ENCODE measurements at regions not wholly inside any gene's neighbourhood (a gene's known extent, or its start where the extent isn't known, plus 50 kb on each side); places are given as distances from the start of the nearest gene placed in this dataset.
"Not testable (repeated sequence)": the region's sequence is repeated elsewhere in the genome, so short reads cannot be mapped to it uniquely, and the experiment has no call there.

- DNase-seq (ENCODE audit: low read depth in 4 of 4, low spot score in 3 of 4): no peak
Measured at GRCh38 chr22:26912655-26913345, 255.4 kb downstream of the MIAT start.

DNA sequence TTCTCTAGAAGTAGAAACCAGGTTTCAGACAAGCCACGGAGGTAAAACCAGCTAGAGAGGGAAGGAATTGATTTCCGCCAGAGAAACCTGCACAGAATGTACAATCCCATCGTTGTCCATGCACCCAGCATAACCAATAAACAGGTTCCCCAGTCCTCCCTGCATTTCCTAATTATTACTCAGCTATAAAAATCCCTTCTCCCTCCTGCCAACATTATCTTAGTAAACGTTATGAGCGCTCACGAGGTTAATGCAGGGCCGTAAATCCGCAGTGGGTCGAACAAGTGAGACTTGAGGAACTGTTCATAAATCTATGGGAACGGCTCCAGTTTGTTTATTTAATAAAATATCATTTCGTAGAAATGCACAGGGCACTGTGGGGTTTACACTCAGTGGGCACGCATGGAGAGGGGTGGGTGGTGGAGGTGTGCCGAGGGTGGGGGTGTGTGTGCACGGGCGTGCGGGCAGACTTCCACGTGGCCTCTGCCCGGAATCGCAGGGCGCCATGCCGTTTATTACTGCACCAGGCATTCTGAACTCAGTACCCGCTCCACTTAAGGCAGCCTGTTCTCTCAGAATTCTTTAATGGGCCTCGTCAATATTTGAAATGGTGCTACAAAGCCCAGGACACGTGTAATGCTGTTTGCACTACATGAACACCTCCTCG, 257.3 kb downstream of the MIAT start:
- DNase-seq (ENCODE audit: low read depth in 4 of 4, low spot score in 3 of 4): no peak

- no peak for DNase-seq (ENCODE audit: low read depth in 4 of 4, low spot score in 3 of 4)
Measured at GRCh38 chr22:26916236-26916635, 258.8 kb downstream of the MIAT start.

DNA sequence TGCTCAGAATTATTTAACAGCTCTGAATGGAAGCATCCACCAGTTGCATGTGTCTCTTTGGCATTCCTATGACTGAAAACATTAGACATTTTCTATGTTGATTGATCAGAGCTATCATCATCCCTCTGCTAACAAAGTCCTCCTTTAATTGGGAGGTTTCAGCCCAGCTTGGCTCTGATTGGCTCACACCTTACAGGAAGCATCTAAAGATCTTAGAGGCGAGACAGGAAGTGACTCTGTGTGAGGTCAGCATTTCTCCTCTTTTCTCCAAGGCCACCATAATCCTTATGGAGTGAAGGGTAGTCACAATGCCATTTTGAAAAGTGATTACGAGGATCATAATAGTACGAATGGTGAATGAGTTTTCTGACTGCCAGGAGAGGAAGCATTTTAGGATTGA, 260.8 kb downstream of the MIAT start:
- no peak for DNase-seq (ENCODE audit: low read depth in 4 of 4, low spot score in 3 of 4)

GRCh38 chr22:26921726-26922125, 264.3 kb downstream of the MIAT start:
- DNase-seq (ENCODE audit: low read depth in 4 of 4, low spot score in 3 of 4): no peak

DNA sequence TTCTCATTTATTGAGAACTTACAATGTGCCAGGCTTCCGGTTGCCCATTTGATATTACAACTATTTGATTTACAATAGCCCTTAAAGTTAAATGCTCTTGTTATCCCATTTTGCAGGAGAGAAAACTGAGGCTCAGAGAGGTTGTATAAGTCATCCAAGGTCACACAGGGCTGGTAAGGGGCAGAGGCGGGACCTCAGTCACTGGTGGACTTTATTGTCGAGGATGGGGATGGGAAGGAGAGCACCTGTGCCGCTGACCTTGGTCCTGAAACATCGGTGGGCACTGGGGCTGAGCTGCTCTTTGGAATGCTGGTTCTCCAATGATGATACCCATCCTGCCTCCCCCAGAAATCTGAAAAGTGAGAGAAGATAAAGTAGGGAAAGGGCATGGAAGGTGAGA, 265.4 kb downstream of the MIAT start:
- DNase-seq (ENCODE audit: low read depth in 4 of 4, low spot score in 3 of 4): peak in 1 of 4 donors; percentile 40

DNA sequence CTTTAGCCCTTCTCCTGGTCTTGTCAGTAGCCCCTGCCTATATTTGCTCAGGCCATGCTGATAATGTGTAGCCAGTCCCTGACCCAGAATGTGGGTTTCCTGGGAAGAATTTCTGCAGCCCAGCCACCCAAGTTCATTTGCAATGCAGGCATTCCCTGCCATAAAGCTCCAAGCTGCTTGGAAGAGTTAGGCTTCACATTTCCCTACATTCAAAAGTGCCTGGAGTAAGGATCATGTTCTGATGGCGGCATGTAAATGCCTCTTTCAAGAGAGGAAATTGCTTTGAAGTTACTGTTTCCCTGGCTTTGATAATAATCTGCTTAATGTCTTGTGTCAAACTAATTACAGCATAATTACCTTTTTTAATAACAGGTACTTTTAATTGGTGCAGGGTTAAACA, 266.1 kb downstream of the MIAT start:
- DNase-seq (ENCODE audit: low read depth in 4 of 4, low spot score in 3 of 4): no peak

DNA sequence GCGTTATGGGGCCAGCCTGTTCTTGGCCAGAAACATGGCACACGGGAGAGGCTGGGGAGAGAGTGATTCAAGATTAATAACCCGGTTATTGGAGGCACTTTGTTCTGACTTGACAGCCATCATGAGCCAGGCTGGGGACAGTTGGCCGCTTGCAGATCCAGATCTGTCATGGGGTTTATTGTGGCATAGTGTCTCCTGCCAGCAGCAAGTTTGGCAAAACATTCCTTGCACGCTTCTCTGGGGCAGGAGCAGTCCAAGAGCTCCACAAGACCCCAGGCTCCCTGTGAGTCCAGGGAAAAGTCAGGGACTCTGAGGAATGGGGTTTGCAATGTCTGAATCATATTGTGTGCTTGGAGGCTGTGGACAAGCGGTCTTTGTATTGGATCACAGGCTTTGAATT, 270.4 kb downstream of the MIAT start:
- DNase-seq (ENCODE audit: low read depth in 4 of 4, low spot score in 3 of 4): no peak

DNA sequence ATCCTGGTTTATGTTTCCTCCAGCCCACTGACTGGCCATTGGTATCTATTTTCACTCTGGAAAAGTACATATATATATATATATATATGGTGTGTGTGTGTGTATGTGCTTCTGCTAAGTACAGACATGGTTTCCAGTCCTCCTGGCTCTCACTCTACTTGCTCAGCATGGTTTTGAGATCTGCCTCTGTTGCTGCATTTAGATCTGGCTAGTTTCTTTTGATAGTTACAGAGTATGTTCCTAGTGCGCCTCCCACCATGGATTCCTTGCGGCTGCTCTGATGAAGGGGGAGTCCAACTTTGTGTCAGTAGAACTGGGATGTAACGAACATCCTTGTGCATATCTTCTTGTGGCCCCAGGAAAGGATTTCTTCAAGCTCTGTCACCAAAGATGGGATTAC, 274.1 kb downstream of the MIAT start:
- DNase-seq (ENCODE audit: low read depth in 4 of 4, low spot score in 3 of 4): no peak

DNA sequence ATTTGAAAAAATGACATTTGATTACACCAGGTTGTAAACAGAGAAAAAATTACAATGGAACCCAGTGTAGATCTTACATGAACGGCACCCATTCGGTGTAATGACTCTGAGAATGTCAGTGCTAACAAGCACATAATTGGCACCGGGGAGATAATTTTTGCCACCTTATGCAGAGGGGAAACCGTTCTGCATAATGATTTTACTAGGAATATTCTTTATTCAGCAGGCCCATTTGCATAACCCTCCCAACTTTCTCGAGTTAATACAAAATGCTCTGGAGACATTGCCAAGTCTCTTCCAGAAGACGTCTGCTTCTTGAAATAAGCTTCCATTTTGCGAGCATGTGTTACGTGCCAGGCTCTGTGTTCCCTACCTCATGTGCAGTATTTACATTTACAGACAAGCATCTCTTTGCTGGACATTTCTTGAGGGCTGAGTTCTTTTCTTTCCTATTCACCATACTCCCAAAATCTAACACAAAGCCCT, 275.8 kb downstream of the MIAT start:
- DNase-seq (ENCODE audit: low read depth in 4 of 4, low spot score in 3 of 4): no peak

DNA sequence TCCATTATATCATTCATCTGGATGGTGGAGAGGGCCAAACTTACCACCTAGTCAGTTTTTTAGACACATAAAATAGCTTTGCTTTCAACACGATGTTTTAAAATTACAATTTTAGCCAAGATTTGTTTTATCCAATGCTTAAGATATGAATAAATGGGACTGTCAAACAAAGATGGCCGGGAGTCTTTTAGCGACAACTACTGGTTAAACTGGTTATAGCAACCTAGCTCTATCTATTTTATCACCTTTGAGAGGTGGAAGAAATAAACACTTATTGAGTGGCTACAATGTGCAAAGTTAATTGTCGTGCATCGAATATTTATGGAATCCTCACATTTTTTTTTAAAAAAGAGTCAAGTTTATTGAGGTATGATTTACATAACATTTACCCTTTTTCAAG, 279.8 kb downstream of the MIAT start:
- no peak for DNase-seq (ENCODE audit: low read depth in 4 of 4, low spot score in 3 of 4)

DNA sequence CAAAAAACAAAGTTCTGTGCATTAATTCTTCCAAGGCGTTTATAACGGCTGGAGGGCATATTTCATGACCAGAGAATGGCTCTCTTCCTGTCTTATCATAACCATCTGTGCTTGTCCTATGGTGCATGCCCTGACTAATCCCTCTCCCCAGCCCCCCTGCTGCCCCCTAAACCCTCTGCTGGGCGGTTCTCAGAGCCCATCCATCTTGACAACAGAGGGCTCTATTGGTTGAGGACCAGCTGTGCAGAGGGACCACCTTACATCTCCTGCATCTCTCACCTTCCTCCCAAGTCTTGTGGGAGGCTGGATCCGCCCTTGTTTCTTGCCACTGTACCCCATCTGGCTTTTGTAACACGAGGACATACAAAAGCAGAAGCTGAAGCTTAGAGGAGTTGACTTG, 282.1 kb downstream of the MIAT start:
- no peak for DNase-seq (ENCODE audit: low read depth in 4 of 4, low spot score in 3 of 4)

GRCh38 chr22:26941896-26942636, 284.7 kb downstream of the MIAT start:
- no peak for DNase-seq (ENCODE audit: low read depth in 4 of 4, low spot score in 3 of 4)

DNA sequence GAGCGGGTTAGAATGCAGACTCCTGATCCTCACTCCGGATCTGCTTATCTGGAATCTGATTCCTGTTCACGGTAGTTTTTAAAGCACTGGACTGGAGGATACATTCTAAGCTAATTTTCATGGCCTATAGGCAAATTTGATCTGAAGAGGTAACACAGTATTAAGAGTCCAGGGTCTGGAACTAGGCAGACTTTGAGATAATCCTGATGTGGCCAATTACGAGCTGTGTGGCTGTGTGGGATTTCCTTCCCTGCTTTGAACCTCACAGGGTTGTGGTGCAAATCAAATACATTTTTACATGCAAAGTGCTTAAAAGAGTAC, 285.2 kb downstream of the MIAT start:
- DNase-seq (ENCODE audit: low read depth in 4 of 4, low spot score in 3 of 4): no peak

DNA sequence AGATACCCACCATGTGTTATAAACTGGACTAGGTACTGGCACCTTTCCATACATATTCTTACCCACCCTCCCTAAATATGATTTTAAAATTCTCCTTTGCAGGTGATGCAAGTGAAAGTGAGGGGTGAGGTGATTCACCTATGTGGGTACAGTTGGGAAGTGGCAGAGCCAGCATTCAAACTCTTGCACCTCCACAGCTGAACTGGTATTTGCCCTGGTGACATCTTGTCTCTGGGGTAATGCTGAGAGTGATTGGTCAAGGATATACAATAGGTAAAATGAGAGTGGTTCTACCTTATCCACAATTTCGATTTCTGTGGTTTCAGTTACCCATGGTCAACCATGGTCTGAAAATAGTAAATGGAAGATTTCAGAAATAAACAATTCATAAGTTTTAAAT, 288.2 kb downstream of the MIAT start:
- no peak for DNase-seq (ENCODE audit: low read depth in 4 of 4, low spot score in 3 of 4)

DNA sequence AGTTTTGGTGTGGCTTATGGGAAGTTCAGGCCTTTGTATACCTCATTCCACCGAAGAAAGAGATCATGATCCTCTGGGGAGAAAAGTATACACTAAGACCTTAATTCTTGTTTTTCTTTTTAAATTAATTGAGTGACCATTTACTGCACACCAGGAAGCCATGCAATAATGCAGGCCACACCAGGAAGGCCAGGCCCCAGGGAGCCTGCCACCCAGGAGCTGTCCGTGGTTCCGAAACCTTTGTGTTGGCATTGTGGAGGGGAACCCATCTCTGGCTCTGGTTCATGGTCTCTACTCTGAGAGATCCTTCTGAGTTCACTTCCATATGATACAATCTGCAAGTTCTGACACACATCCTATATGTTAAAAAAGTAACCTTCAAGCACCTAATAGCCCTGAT, 291.8 kb downstream of the MIAT start:
- DNase-seq (ENCODE audit: low read depth in 4 of 4, low spot score in 3 of 4): peak in 2 of 4 donors; percentile 30 to 34

GRCh38 chr22:26951139-26951538, 293.8 kb downstream of the MIAT start:
- DNase-seq (ENCODE audit: low read depth in 4 of 4, low spot score in 3 of 4): not testable (repeated sequence)

DNA sequence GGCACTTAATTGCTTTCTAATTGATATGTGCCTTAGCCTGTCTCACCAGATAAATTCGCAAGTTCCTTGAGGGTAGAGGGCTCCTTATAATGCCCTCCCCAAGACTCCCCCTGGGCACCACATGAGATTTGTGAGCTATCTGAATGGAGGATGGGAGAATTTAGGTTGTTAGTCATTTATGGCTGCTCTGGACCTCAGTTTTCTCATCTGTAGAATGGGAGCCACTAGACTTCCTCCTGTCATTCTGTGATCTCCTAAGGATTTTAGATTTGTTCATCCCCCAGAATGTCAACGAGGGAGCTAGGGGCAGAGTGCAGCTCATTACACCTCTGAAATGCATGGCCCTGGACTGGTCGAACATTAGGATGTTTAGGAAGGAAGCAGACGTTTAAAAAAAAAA, 294.6 kb downstream of the MIAT start:
- DNase-seq (ENCODE audit: low read depth in 4 of 4, low spot score in 3 of 4): no peak

GRCh38 chr22:26952451-26953011, 295.1 kb downstream of the MIAT start:
- no peak for DNase-seq (ENCODE audit: low read depth in 4 of 4, low spot score in 3 of 4)

DNA sequence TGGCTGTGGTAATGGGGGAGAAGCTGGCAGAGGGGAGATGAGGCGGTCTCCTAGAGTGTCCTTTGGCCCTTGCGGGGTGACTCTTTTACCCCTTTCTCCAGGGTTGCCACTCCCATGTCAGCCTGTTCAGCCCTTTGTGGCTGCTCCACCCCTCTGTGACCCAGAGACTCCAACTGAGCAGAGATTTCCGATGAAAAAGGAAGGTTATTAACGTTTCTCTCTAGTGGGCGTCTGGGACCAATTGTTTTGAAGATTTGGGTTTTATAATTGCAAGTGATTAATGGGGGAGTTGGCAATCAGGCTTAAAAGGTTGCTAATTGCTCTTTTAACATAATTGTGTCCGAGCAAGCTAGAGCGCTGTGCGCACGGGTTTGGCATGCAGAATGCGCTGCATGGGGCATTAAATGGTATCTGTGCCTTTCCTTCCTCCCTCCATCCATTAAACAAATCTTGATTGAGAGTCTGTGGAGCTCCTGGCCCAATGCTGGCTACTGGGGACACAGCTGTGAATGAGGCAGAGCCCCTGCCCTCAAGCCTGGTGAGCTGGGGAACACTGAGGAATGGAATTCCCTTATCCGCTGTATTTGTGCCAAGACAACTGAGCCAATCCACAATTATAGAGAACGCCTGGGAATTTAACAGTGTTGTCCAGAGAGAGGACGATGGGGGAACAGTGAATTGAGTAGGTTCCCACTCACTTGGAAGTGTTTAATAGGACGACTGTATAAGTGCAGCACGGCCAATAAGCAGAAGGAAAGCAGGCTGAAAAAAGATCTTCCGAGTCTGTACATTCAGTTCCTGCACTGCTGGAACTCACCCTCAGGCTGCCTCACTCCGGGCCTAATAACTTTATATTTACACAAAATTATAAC, 295.9 kb downstream of the MIAT start:
- DNase-seq (ENCODE audit: low read depth in 4 of 4, low spot score in 3 of 4): no peak

DNA sequence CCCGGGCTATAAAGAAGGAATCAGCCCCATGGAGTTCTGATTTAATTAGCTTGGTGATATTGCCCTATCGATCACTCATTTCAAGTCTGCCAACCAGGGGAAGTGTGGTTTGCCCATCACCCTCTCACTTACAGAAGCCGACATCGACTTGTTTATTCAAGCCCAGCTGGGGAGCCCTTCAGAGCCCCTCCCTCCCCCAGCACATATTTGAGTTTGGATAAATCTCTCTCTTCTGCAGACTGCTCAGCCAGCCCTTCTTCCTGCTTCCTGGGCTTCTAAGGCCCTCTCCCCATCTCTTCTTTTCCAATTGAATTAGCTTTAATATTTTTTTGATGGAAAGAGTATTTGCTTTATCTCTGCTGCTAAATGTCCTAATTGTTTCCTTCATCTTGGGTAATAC, 299.0 kb downstream of the MIAT start:
- DNase-seq (ENCODE audit: low read depth in 4 of 4, low spot score in 3 of 4): no peak

All from left renal pelvis (tissue), 4 donors.